OCI-LY7 (cell line): ENCODE measurements at regions not wholly inside any gene's neighbourhood (a gene's known extent, or its start where the extent isn't known, plus 50 kb on each side); places are given as distances from the start of the nearest gene placed in this dataset.

ENCODE experiments used
- EZH2phosphoT487 ChIP-seq: fragments of 200-600 bp; sonication (generic); IDR thresholded peaks from 2 replicates; pipeline ENCODE4 v1.6.1; 2018; ENCODE audit warnings: low read depth, borderline replicate concordance, mild to moderate bottlenecking, mixed run types, antibody characterized with exemption, low read length, moderate library complexity, mixed read lengths
- TF ChIP-seq, protein P1 (sequence below): fragments of 200-600 bp; sonication (generic); conservative IDR thresholded peaks from 2 replicates; pipeline ENCODE4 v1.5.1; 2014; ENCODE audit warnings: mild to moderate bottlenecking, antibody characterized with exemption, low read length, moderate library complexity, mixed read lengths

DNA sequence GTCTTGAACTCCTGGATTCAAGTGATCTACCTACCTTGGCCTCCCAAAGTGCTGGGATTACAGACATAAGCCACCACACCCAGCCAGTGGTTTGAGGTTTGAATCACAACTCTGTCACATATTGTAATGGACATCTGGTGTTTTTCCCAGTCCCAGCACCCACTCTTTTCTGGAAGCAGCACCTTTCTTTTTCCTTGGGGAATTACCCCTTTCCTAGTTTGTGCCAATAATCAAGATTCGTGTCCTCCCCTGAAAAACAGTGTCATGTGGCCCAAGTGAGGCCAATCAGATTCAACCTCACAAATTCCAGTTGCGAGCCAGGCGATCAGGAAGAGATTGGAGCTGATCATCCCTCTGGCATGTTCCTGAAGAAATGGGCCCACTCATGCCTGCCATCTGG is 71.7 kb upstream of the SGK1 start:
- TF ChIP-seq, protein P1, sequence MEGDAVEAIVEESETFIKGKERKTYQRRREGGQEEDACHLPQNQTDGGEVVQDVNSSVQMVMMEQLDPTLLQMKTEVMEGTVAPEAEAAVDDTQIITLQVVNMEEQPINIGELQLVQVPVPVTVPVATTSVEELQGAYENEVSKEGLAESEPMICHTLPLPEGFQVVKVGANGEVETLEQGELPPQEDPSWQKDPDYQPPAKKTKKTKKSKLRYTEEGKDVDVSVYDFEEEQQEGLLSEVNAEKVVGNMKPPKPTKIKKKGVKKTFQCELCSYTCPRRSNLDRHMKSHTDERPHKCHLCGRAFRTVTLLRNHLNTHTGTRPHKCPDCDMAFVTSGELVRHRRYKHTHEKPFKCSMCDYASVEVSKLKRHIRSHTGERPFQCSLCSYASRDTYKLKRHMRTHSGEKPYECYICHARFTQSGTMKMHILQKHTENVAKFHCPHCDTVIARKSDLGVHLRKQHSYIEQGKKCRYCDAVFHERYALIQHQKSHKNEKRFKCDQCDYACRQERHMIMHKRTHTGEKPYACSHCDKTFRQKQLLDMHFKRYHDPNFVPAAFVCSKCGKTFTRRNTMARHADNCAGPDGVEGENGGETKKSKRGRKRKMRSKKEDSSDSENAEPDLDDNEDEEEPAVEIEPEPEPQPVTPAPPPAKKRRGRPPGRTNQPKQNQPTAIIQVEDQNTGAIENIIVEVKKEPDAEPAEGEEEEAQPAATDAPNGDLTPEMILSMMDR, result no peak
- TF ChIP-seq EZH2phosphoT487, result no peak
